GM23338 (cell line): ENCODE measurements at regions not wholly inside any gene's neighbourhood (a gene's known extent, or its start where the extent isn't known, plus 50 kb on each side); places are given as distances from the start of the nearest gene placed in this dataset.

Experiments used
- ATAC-seq: fragments of 200-7000 bp; cut with Tn5 transposase; 3 replicates; pipeline ENCODE4 v1.9.1; 2020
- DNase-seq: peaks from one replicate; pipeline ENCODE4 v3.0.0-alpha.2; 2015; ENCODE audit warnings: low spot score
- H2AFZ ChIP-seq: fragments of 200-600 bp; sonication (generic); 2 replicates; pipeline ENCODE4 v1.8.0; 2016; ENCODE audit warnings: antibody characterized with exemption, mild to moderate bottlenecking, moderate library complexity
- H3F3A ChIP-seq: fragments of 200-600 bp; sonication (generic); replicated peaks from 2 replicates; pipeline ENCODE4 v1.8.0; 2017; ENCODE audit warnings: antibody characterized with exemption, mixed run types, low read depth
- H3K27ac ChIP-seq: fragments of 200-600 bp; sonication (generic); 2 replicates; pipeline ENCODE4 v1.6.1; 2016; ENCODE audit warnings: low read depth
- H3K27me3 ChIP-seq: fragments of 200-600 bp; sonication (generic); 2 replicates; pipeline ENCODE4 v1.8.0; 2016; ENCODE audit warnings: mild to moderate bottlenecking, mixed run types, moderate library complexity; ENCODE audit not compliant: insufficient read depth
- H3K36me3 ChIP-seq: fragments of 200-600 bp; sonication (generic); 2 replicates; pipeline ENCODE4 v1.8.0; 2016; ENCODE audit warnings: mild to moderate bottlenecking; ENCODE audit not compliant: insufficient read depth
- H3K4me1 ChIP-seq: fragments of 200-600 bp; sonication (generic); 2 replicates; pipeline ENCODE4 v1.8.0; 2016; ENCODE audit warnings: mild to moderate bottlenecking, moderate library complexity; ENCODE audit not compliant: insufficient read depth
- H3K4me2 ChIP-seq: fragments of 200-600 bp; sonication (generic); 2 replicates; pipeline ENCODE4 v1.7.1; 2017; ENCODE audit warnings: mixed run types
- H3K4me3 ChIP-seq: fragments of 200-600 bp; sonication (generic); 2 replicates; pipeline ENCODE4 v1.6.1; 2016; ENCODE audit warnings: mixed run types
- H3K79me2 ChIP-seq: fragments of 200-600 bp; sonication (generic); replicated peaks from 2 replicates; pipeline ENCODE4 v1.8.0; 2017; ENCODE audit warnings: mild to moderate bottlenecking; ENCODE audit not compliant: insufficient read depth
- H3K9me2 ChIP-seq: fragments of 200-600 bp; sonication (generic); 2 replicates; pipeline ENCODE4 v1.8.0; 2017; ENCODE audit not compliant: insufficient read depth
- H4K20me1 ChIP-seq: fragments of 200-600 bp; sonication (generic); replicated peaks from 2 replicates; pipeline ENCODE4 v1.8.0; 2017; ENCODE audit warnings: mild to moderate bottlenecking; ENCODE audit not compliant: insufficient read depth
- H3K27ac Mint-ChIP-seq: 2 replicates; pipeline ENCODE4 v1.8.0; 2020; ENCODE audit warnings: inconsistent platforms, mild to moderate bottlenecking, moderate library complexity, mixed read lengths
- H3K27me3 Mint-ChIP-seq: 3 replicates; pipeline ENCODE4 v1.8.0; 2022; ENCODE audit warnings: low read depth, mild to moderate bottlenecking, moderate library complexity, mixed read lengths, inconsistent platforms; ENCODE audit not compliant: insufficient read depth, poor library complexity
- H3K36me3 Mint-ChIP-seq: 3 replicates; pipeline ENCODE4 v1.8.0; 2021; ENCODE audit warnings: low read depth, mild to moderate bottlenecking, inconsistent platforms, moderate library complexity, mixed read lengths
- H3K4me1 Mint-ChIP-seq: 3 replicates; pipeline ENCODE4 v1.8.0; 2020; ENCODE audit warnings: mild to moderate bottlenecking, inconsistent platforms, mixed read lengths
- H3K4me3 Mint-ChIP-seq: 3 replicates; pipeline ENCODE4 v1.8.0; 2021; ENCODE audit warnings: moderate library complexity, mild to moderate bottlenecking, inconsistent platforms, mixed read lengths
- H3K9me3 Mint-ChIP-seq: 3 replicates; pipeline ENCODE4 v1.8.0; 2020; ENCODE audit warnings: moderate library complexity, mild to moderate bottlenecking, inconsistent platforms, mixed read lengths
- CREB1 ChIP-seq: fragments of 250-450 bp; sonication (Bioruptor Pico); IDR thresholded peaks from 2 replicates; pipeline ENCODE4 v1.5.0; 2020; ENCODE audit warnings: low read depth, mild to moderate bottlenecking, moderate library complexity
- CTCF ChIP-seq, 2 experiments: fragments of 200-600 bp in 1 of 2; sonication (generic) in 1 of 2; conservative IDR thresholded peaks; 2 replicates each; pipeline versions ENCODE4 v1.5.1 to v1.6.1; 2016 to 2017; ENCODE audit warnings: antibody characterized with exemption in 2 of 2, low read depth in 2 of 2, mild to moderate bottlenecking in 2 of 2, moderate library complexity in 1 of 2
- ETS1 ChIP-seq: IDR thresholded peaks from 2 replicates; pipeline ENCODE4 v1.6.1; 2016; ENCODE audit warnings: antibody characterized with exemption
- EZH2 ChIP-seq: fragments of 200-600 bp; sonication (generic); IDR thresholded peaks from one replicate; pipeline ENCODE4 v1.8.0; 2017; ENCODE audit warnings: antibody characterized with exemption, mild to moderate bottlenecking, low read depth; ENCODE audit not compliant: unreplicated experiment
- EZH2phosphoT487 ChIP-seq: fragments of 200-600 bp; sonication (generic); IDR thresholded peaks from one replicate; pipeline ENCODE4 v1.8.1; 2018; ENCODE audit warnings: antibody characterized with exemption; ENCODE audit not compliant: unreplicated experiment
- JUNB ChIP-seq: IDR thresholded peaks from one replicate; pipeline ENCODE4 v1.6.1; 2016; ENCODE audit warnings: antibody characterized with exemption; ENCODE audit not compliant: unreplicated experiment
- NANOG ChIP-seq: IDR thresholded peaks from 2 replicates; pipeline ENCODE4 v1.6.1; 2016; ENCODE audit warnings: antibody characterized with exemption, borderline replicate concordance
- POLR2AphosphoS5 ChIP-seq: IDR thresholded peaks from 2 replicates; pipeline ENCODE4 v1.6.1; 2016; ENCODE audit warnings: antibody characterized with exemption, low read depth
- STAT1 ChIP-seq: IDR thresholded peaks from one replicate; pipeline ENCODE4 v1.6.1; 2016; ENCODE audit warnings: antibody characterized with exemption; ENCODE audit not compliant: unreplicated experiment
- ZNF114 ChIP-seq: fragments of 250-450 bp; sonication (Bioruptor Pico); IDR thresholded peaks from 2 replicates; pipeline ENCODE4 v1.5.0; 2020; ENCODE audit warnings: mild to moderate bottlenecking, moderate library complexity
- TF ChIP-seq, protein P1 (sequence below): IDR thresholded peaks from one replicate; pipeline ENCODE4 v1.6.1; 2018; ENCODE audit warnings: antibody characterized with exemption; ENCODE audit not compliant: unreplicated experiment
- TF ChIP-seq, protein P2 (sequence below): fragments of 250-450 bp; sonication (Bioruptor Pico); IDR thresholded peaks from 2 replicates; pipeline ENCODE4 v1.5.0; 2020; ENCODE audit warnings: mild to moderate bottlenecking, moderate library complexity

DNA sequence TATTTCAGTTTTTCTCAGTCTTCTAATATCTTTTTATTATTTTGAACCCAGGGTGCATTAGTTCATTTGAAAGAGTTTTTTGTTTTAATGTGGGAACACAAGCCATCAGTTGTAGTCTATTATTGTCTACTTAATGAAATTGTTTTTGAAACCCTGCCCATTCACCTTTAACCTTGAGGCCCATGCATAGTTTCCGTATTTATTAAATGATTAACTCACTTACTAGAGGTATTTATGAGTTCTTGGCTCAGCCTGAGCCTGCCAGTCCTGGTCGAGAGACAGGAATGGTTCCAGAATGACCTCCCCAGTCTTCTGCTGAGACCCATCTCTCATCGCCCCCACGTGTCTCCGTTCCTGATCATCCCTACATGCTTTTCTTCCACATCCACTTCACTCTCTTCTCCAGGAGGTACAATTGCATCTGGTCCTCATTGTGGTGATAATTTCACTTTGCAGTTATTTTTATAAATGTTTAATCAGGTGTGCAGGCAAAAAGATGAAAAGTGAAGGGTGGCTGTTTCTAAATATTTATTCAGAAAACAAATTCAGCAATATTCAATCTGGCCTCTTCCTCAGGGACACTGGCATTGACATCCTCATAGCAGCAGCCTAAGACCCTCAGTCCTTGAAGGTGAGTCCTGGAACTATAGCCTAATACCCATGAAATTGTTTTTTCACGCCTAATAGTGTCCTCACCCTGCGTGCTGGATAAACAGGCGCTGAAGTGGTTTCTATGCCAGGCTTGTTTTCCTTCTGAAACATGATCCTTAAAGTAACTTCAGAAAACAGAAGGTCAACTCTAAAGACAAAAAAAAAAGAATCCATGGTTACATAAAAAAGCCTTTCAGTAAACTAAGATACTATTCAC lies 112.8 kb downstream of the KDR start:
- H2AFZ ChIP-seq: no peak overlapping the region
- no peaks in the 10 kb centered on the region; the same call in 2 of the 3 replicates for H3K9me3 Mint-ChIP-seq
- H3K4me2 ChIP-seq: no peak overlapping the region
- no peaks in the 10 kb centered on the region for H4K20me1 ChIP-seq
- DNase-seq: no peak
- H3K27ac ChIP-seq: no peak overlapping the region
- no peaks in the 10 kb centered on the region for H3K36me3 Mint-ChIP-seq
- TF ChIP-seq NANOG: no peak
- TF ChIP-seq, protein P1, sequence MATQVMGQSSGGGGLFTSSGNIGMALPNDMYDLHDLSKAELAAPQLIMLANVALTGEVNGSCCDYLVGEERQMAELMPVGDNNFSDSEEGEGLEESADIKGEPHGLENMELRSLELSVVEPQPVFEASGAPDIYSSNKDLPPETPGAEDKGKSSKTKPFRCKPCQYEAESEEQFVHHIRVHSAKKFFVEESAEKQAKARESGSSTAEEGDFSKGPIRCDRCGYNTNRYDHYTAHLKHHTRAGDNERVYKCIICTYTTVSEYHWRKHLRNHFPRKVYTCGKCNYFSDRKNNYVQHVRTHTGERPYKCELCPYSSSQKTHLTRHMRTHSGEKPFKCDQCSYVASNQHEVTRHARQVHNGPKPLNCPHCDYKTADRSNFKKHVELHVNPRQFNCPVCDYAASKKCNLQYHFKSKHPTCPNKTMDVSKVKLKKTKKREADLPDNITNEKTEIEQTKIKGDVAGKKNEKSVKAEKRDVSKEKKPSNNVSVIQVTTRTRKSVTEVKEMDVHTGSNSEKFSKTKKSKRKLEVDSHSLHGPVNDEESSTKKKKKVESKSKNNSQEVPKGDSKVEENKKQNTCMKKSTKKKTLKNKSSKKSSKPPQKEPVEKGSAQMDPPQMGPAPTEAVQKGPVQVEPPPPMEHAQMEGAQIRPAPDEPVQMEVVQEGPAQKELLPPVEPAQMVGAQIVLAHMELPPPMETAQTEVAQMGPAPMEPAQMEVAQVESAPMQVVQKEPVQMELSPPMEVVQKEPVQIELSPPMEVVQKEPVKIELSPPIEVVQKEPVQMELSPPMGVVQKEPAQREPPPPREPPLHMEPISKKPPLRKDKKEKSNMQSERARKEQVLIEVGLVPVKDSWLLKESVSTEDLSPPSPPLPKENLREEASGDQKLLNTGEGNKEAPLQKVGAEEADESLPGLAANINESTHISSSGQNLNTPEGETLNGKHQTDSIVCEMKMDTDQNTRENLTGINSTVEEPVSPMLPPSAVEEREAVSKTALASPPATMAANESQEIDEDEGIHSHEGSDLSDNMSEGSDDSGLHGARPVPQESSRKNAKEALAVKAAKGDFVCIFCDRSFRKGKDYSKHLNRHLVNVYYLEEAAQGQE: no peak
- no peak for TF ChIP-seq ZNF114
- TF ChIP-seq EZH2: no peak
- TF ChIP-seq JUNB: no peak
- no peak for TF ChIP-seq ETS1
- TF ChIP-seq, protein P2, sequence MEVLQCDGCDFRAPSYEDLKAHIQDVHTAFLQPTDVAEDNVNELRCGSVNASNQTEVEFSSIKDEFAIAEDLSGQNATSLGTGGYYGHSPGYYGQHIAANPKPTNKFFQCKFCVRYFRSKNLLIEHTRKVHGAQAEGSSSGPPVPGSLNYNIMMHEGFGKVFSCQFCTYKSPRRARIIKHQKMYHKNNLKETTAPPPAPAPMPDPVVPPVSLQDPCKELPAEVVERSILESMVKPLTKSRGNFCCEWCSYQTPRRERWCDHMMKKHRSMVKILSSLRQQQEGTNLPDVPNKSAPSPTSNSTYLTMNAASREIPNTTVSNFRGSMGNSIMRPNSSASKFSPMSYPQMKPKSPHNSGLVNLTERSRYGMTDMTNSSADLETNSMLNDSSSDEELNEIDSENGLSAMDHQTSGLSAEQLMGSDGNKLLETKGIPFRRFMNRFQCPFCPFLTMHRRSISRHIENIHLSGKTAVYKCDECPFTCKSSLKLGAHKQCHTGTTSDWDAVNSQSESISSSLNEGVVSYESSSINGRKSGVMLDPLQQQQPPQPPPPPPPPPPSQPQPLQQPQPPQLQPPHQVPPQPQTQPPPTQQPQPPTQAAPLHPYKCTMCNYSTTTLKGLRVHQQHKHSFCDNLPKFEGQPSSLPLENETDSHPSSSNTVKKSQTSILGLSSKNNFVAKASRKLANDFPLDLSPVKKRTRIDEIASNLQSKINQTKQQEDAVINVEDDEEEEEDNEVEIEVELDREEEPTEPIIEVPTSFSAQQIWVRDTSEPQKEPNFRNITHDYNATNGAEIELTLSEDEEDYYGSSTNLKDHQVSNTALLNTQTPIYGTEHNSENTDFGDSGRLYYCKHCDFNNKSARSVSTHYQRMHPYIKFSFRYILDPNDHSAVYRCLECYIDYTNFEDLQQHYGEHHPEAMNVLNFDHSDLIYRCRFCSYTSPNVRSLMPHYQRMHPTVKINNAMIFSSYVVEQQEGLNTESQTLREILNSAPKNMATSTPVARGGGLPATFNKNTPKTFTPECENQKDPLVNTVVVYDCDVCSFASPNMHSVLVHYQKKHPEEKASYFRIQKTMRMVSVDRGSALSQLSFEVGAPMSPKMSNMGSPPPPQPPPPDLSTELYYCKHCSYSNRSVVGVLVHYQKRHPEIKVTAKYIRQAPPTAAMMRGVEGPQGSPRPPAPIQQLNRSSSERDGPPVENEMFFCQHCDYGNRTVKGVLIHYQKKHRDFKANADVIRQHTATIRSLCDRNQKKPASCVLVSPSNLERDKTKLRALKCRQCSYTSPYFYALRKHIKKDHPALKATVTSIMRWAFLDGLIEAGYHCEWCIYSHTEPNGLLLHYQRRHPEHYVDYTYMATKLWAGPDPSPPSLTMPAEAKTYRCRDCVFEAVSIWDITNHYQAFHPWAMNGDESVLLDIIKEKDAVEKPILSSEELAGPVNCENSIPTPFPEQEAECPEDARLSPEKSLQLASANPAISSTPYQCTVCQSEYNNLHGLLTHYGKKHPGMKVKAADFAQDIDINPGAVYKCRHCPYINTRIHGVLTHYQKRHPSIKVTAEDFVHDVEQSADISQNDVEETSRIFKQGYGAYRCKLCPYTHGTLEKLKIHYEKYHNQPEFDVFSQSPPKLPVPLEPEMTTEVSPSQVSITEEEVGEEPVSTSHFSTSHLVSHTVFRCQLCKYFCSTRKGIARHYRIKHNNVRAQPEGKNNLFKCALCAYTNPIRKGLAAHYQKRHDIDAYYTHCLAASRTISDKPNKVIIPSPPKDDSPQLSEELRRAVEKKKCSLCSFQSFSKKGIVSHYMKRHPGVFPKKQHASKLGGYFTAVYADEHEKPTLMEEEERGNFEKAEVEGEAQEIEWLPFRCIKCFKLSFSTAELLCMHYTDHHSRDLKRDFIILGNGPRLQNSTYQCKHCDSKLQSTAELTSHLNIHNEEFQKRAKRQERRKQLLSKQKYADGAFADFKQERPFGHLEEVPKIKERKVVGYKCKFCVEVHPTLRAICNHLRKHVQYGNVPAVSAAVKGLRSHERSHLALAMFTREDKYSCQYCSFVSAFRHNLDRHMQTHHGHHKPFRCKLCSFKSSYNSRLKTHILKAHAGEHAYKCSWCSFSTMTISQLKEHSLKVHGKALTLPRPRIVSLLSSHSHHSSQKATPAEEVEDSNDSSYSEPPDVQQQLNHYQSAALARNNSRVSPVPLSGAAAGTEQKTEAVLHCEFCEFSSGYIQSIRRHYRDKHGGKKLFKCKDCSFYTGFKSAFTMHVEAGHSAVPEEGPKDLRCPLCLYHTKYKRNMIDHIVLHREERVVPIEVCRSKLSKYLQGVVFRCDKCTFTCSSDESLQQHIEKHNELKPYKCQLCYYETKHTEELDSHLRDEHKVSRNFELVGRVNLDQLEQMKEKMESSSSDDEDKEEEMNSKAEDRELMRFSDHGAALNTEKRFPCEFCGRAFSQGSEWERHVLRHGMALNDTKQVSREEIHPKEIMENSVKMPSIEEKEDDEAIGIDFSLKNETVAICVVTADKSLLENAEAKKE (CRISPR knock-in tag): no peak
- no peak for TF ChIP-seq CREB1 (CRISPR knock-in tag)
- TF ChIP-seq EZH2phosphoT487: no peak
- no peak for TF ChIP-seq POLR2AphosphoS5
- no peak for TF ChIP-seq CTCF (conservative IDR thresholded peaks at IDR 0.05; ENCODE audit: low read depth in 2 of 2)
- TF ChIP-seq STAT1: no peak
- ATAC-seq: no peak
- H3F3A ChIP-seq: no peaks in the 10 kb centered on the region
- peaks cover 7% of the 10 kb centered on the region; the same call in 1 of the 2 replicates for H3K4me1 ChIP-seq
- H3K79me2 ChIP-seq: no peaks in the 10 kb centered on the region
- no peaks in the 10 kb centered on the region for H3K36me3 ChIP-seq
- no peaks in the 10 kb centered on the region for H3K27me3 Mint-ChIP-seq
- no peaks in the 10 kb centered on the region for H3K27me3 ChIP-seq
- no peak overlapping the region for H3K4me3 ChIP-seq
- peaks cover 13% of the 10 kb centered on the region for H3K9me2 ChIP-seq
- H3K27ac Mint-ChIP-seq: no peak overlapping the region
- H3K4me3 Mint-ChIP-seq: no peak overlapping the region
- H3K4me1 Mint-ChIP-seq: peaks cover 7% of the 10 kb centered on the region; the same call in 2 of the 3 replicates
